GM19240 (cell line): ENCODE measurements at regions not wholly inside any gene's neighbourhood (a gene's known extent, or its start where the extent isn't known, plus 50 kb on each side); places are given as distances from the start of the nearest gene placed in this dataset.

Source experiments
- DNase-seq: peaks from one replicate; pipeline ENCODE4 v3.0.0; 2011; ENCODE audit warnings: low spot score; ENCODE audit not compliant: insufficient read length

- no peak for DNase-seq
Measured at GRCh38 chr16:6096931-6097670, 999.5 kb upstream of the EEF2KMT start.

- no peak for DNase-seq
Measured at GRCh38 chr16:6095414-6095813, 997.8 kb upstream of the EEF2KMT start.

GRCh38 chr16:6091021-6091420 is 993.4 kb upstream of the EEF2KMT start:
- no peak for DNase-seq

- no peak for DNase-seq
Measured at GRCh38 chr16:6081320-6081976, 983.9 kb upstream of the EEF2KMT start.

- no peak for DNase-seq
Measured at GRCh38 chr16:6076631-6077030, 979.0 kb upstream of the EEF2KMT start.

GRCh38 chr16:6068063-6068462 is 970.5 kb upstream of the EEF2KMT start:
- DNase-seq, result no peak

- DNase-seq, result no peak
Measured at GRCh38 chr16:6066652-6067051, 969.1 kb upstream of the EEF2KMT start.

- DNase-seq, result no peak
Measured at GRCh38 chr16:6063526-6063925, 965.9 kb upstream of the EEF2KMT start.

- no peak for DNase-seq
Measured at GRCh38 chr16:6059671-6060070, 962.1 kb upstream of the EEF2KMT start.

GRCh38 chr16:6057821-6058220 is 960.2 kb upstream of the EEF2KMT start:
- DNase-seq, result no peak

GRCh38 chr16:6048017-6048416 is 950.4 kb upstream of the EEF2KMT start:
- no peak for DNase-seq

- no peak for DNase-seq
Measured at GRCh38 chr16:6047325-6047724, 949.7 kb upstream of the EEF2KMT start.

GRCh38 chr16:6038941-6039645 is 941.5 kb upstream of the EEF2KMT start:
- no peak for DNase-seq

GRCh38 chr16:6035161-6035560 is 937.6 kb upstream of the EEF2KMT start:
- DNase-seq, result no peak

GRCh38 chr16:6034511-6034910 is 936.9 kb upstream of the EEF2KMT start:
- DNase-seq, result no peak

GRCh38 chr16:6032438-6032837 is 934.8 kb upstream of the EEF2KMT start:
- no peak for DNase-seq

GRCh38 chr16:6031567-6031966 is 934.0 kb upstream of the EEF2KMT start:
- no peak for DNase-seq

GRCh38 chr16:6031102-6031501 is 933.5 kb upstream of the EEF2KMT start:
- no peak for DNase-seq

GRCh38 chr16:6027733-6028132 is 930.1 kb upstream of the EEF2KMT start:
- DNase-seq, result no peak

- no peak for DNase-seq
Measured at GRCh38 chr16:6023449-6023848, 925.9 kb upstream of the EEF2KMT start.

GRCh38 chr16:6021276-6021943 is 923.8 kb upstream of the EEF2KMT start:
- no peak for DNase-seq
